Activated CD4-positive, alpha-beta T cell treated with anti-CD3 and anti-CD28 coated beads, Interleukin-10, Interleukin-2, amounts not matched to agents 100 ng/mL and 50 ng/mL, durations not matched to agents 16 hours and 8 hours (primary cell): ENCODE measurements at regions not wholly inside any gene's neighbourhood (a gene's known extent, or its start where the extent isn't known, plus 50 kb on each side); places are given as distances from the start of the nearest gene placed in this dataset.
A peak's percentile ranks its signal among the peaks of the same experiment; 100 is the strongest.
"Not testable (repeated sequence)": the region's sequence is repeated elsewhere in the genome, so short reads cannot be mapped to it uniquely, and the experiment has no call there.

ENCODE experiments used
- DNase-seq: peaks from one replicate; pipeline ENCODE4 v3.0.0-alpha.2; 2020

GRCh38 chr1:118290571-118290970 lies 105.5 kb upstream of the SPAG17 start:
- DNase-seq: no peak

- DNase-seq: no peak
Observed at GRCh38 chr1:118290046-118290445, 105.0 kb upstream of the SPAG17 start.

GRCh38 chr1:118280656-118281055 lies 95.6 kb upstream of the SPAG17 start:
- DNase-seq: not testable (repeated sequence)

GRCh38 chr1:118275472-118276115 lies 90.6 kb upstream of the SPAG17 start:
- DNase-seq: no peak

GRCh38 chr1:118272884-118273283 lies 87.9 kb upstream of the SPAG17 start:
- no peak for DNase-seq

- DNase-seq: peak; percentile 16
Observed at GRCh38 chr1:118271883-118272282, 86.9 kb upstream of the SPAG17 start.

GRCh38 chr1:118269598-118269997 lies 84.6 kb upstream of the SPAG17 start:
- DNase-seq: no peak

GRCh38 chr1:118266436-118266835 lies 81.4 kb upstream of the SPAG17 start:
- DNase-seq: no peak

GRCh38 chr1:118264343-118264742 lies 79.3 kb upstream of the SPAG17 start:
- DNase-seq: no peak

GRCh38 chr1:118262865-118263264 lies 77.8 kb upstream of the SPAG17 start:
- no peak for DNase-seq

- no peak for DNase-seq
Observed at GRCh38 chr1:118258975-118259374, 73.9 kb upstream of the SPAG17 start.

- no peak for DNase-seq
Observed at GRCh38 chr1:118257946-118258345, 72.9 kb upstream of the SPAG17 start.

GRCh38 chr1:118254491-118255425 lies 69.7 kb upstream of the SPAG17 start:
- DNase-seq: no peak

GRCh38 chr1:118254001-118254400 lies 69.0 kb upstream of the SPAG17 start:
- no peak for DNase-seq

GRCh38 chr1:118253053-118253915 lies 68.3 kb upstream of the SPAG17 start:
- DNase-seq: no peak

GRCh38 chr1:118252624-118253023 lies 67.6 kb upstream of the SPAG17 start:
- no peak for DNase-seq

- no peak for DNase-seq
Observed at GRCh38 chr1:118250232-118250631, 65.2 kb upstream of the SPAG17 start.

GRCh38 chr1:118249641-118250040 lies 64.6 kb upstream of the SPAG17 start:
- DNase-seq: no peak

GRCh38 chr1:118247593-118247992 lies 62.6 kb upstream of the SPAG17 start:
- DNase-seq: no peak

GRCh38 chr1:118246646-118247045 lies 61.6 kb upstream of the SPAG17 start:
- no peak for DNase-seq

- no peak for DNase-seq
Observed at GRCh38 chr1:118244194-118244593, 59.2 kb upstream of the SPAG17 start.

GRCh38 chr1:118243269-118243668 lies 58.2 kb upstream of the SPAG17 start:
- no peak for DNase-seq
